Liver (tissue), 8 donors: ENCODE measurements at regions not wholly inside any gene's neighbourhood (a gene's known extent, or its start where the extent isn't known, plus 50 kb on each side); places are given as distances from the start of the nearest gene placed in this dataset.

ENCODE experiments used
- DNase-seq: peaks from one replicate; pipeline ENCODE4 v3.0.0-alpha.2; 2017; ENCODE audit warnings: low spot score
- H3K27ac ChIP-seq, 2 donors: one replicate each; pipeline ENCODE4 v1.7.0; 2013; ENCODE audit warnings: inconsistent platforms in 2 of 2, low read length in 2 of 2, control low read depth in 1 of 2, low read depth in 1 of 2, mild to moderate bottlenecking in 1 of 2
- H3K27me3 ChIP-seq, 4 donors: one replicate each; pipeline versions ENCODE4 v1.6.1 to v1.7.0; 2013; ENCODE audit warnings: low read length in 3 of 4, inconsistent platforms in 1 of 4, mild to moderate bottlenecking in 1 of 4, moderate library complexity in 1 of 4; ENCODE audit not compliant: control insufficient read depth in 4 of 4, insufficient read depth in 4 of 4
- H3K36me3 ChIP-seq, 4 donors: one replicate each; pipeline versions ENCODE4 v1.6.1 to v1.7.0; 2013; ENCODE audit warnings: low read length in 3 of 4, mild to moderate bottlenecking in 3 of 4, low read depth in 1 of 4, moderate library complexity in 1 of 4; ENCODE audit not compliant: control insufficient read depth in 4 of 4, insufficient read depth in 3 of 4
- H3K4me1 ChIP-seq, 4 donors: one replicate each; pipeline versions ENCODE4 v1.6.1 to v1.7.0; 2013; ENCODE audit warnings: low read length in 3 of 4, mild to moderate bottlenecking in 3 of 4, moderate library complexity in 1 of 4; ENCODE audit not compliant: control insufficient read depth in 4 of 4, insufficient read depth in 4 of 4
- H3K4me3 ChIP-seq, 3 donors: one replicate each; pipeline versions ENCODE4 v1.6.1 to v1.7.0; 2013; ENCODE audit warnings: low read length in 3 of 3, control low read depth in 1 of 3, low read depth in 1 of 3, mild to moderate bottlenecking in 1 of 3
- H3K9ac ChIP-seq, 2 donors: one replicate each; pipeline ENCODE4 v1.7.0; 2013; ENCODE audit warnings: low read length in 2 of 2, mild to moderate bottlenecking in 2 of 2, moderate library complexity in 2 of 2, control low read depth in 1 of 2, low read depth in 1 of 2
- H3K9me3 ChIP-seq, 4 donors: one replicate each; pipeline versions ENCODE4 v1.6.1 to v1.7.0; 2013; ENCODE audit warnings: low read length in 3 of 4; ENCODE audit not compliant: control insufficient read depth in 4 of 4
- ATF3 ChIP-seq: IDR thresholded peaks from 2 replicates; pipeline ENCODE4 v1.6.1; 2016; ENCODE audit warnings: antibody characterized with exemption
- CTCF ChIP-seq: fragments of 150-350 bp; IDR thresholded peaks from 2 replicates; pipeline ENCODE4 v1.5.1; 2017; ENCODE audit warnings: improper control_type of control experiment, low read depth, low read length; ENCODE audit not compliant: missing input control
- EGR1 ChIP-seq, 2 donors: IDR thresholded peaks; 2 replicates each; pipeline ENCODE4 v1.6.1; 2016 to 2018; ENCODE audit warnings: antibody characterized with exemption in 2 of 2, low read depth in 2 of 2
- FOXA1 ChIP-seq: IDR thresholded peaks from 2 replicates; pipeline ENCODE4 v1.6.1; 2016; ENCODE audit warnings: antibody characterized with exemption
- FOXA2 ChIP-seq: IDR thresholded peaks from 2 replicates; pipeline ENCODE4 v1.6.1; 2016; ENCODE audit warnings: antibody characterized with exemption
- GABPA ChIP-seq, 2 donors: IDR thresholded peaks in 1 of 2; conservative IDR thresholded peaks in 1 of 2; 2 replicates each; pipeline ENCODE4 v1.6.1; 2016; ENCODE audit warnings: antibody characterized with exemption in 2 of 2, mild to moderate bottlenecking in 1 of 2, moderate library complexity in 1 of 2
- HNF4A ChIP-seq, 2 donors: conservative IDR thresholded peaks; 2 replicates each; pipeline ENCODE4 v1.6.1; 2016; ENCODE audit warnings: antibody characterized with exemption in 2 of 2, mild to moderate bottlenecking in 2 of 2
- HNF4G ChIP-seq: IDR thresholded peaks from 2 replicates; pipeline ENCODE4 v1.6.1; 2016; ENCODE audit warnings: antibody characterized with exemption
- JUND ChIP-seq, 2 donors: IDR thresholded peaks; 2 replicates each; pipeline ENCODE4 v1.6.1; 2016; ENCODE audit warnings: antibody characterized with exemption in 2 of 2
- MAX ChIP-seq: IDR thresholded peaks from 2 replicates; pipeline ENCODE4 v1.6.1; 2016; ENCODE audit warnings: antibody characterized with exemption
- NR2F2 ChIP-seq: IDR thresholded peaks from 2 replicates; pipeline ENCODE4 v1.6.1; 2016; ENCODE audit warnings: antibody characterized with exemption
- RAD21 ChIP-seq, 2 donors: IDR thresholded peaks; 2 replicates each; pipeline ENCODE4 v1.6.1; 2016; ENCODE audit warnings: antibody characterized with exemption in 2 of 2, mild to moderate bottlenecking in 2 of 2
- REST ChIP-seq: IDR thresholded peaks from 2 replicates; pipeline ENCODE4 v1.6.1; 2016; ENCODE audit warnings: antibody characterized with exemption, mild to moderate bottlenecking
- RXRA ChIP-seq, 2 donors: IDR thresholded peaks; 2 replicates each; pipeline ENCODE4 v1.6.1; 2017 to 2018; ENCODE audit warnings: antibody characterized with exemption in 2 of 2, mild to moderate bottlenecking in 1 of 2
- SP1 ChIP-seq: IDR thresholded peaks from 2 replicates; pipeline ENCODE4 v1.6.1; 2018; ENCODE audit warnings: antibody characterized with exemption, mild to moderate bottlenecking
- TAF1 ChIP-seq: conservative IDR thresholded peaks from 2 replicates; pipeline ENCODE4 v1.6.1; 2016; ENCODE audit warnings: antibody characterized with exemption, mild to moderate bottlenecking
- YY1 ChIP-seq: IDR thresholded peaks from 2 replicates; pipeline ENCODE4 v1.6.1; 2016; ENCODE audit warnings: antibody characterized with exemption, mild to moderate bottlenecking
- ZBTB33 ChIP-seq: IDR thresholded peaks from 2 replicates; pipeline ENCODE4 v1.6.1; 2016; ENCODE audit warnings: antibody characterized with exemption
- WGBS: extraction: QIAGEN DNeasy Blood & Tissue Kit; methylation state at CpG from one replicate; pipeline ENCODE4 v1.1.7; 2013; 5-methylcytosine and 5-hydroxymethylcytosine counted together
- donor health status: healthy.
- donor health status: healthy.
- donor health status: healthy.
- donor health status: healthy.
- donor health status: healthy.

- no peak for DNase-seq
- Histone ChIP-seq H3K27me3 (no peaks in the 10 kb centered on the region), H3K4me3 (no peak overlapping the region), H3K36me3 (no peaks in the 10 kb centered on the region), H3K4me1 (no peaks in the 10 kb centered on the region), H3K27ac (no peak overlapping the region), H3K9ac (no peak overlapping the region), H3K9me3 (no peaks in the 10 kb centered on the region)
- TF ChIP-seq NR2F2 (no peak), FOXA2 (no peak), ATF3 (no peak), MAX (no peak), TAF1 (no peak), EGR1 (IDR thresholded peaks at IDR 0.05; ENCODE audit: low read depth in 2 of 2) (no peak), YY1 (no peak), RAD21 (IDR thresholded peaks at IDR 0.05) (no peak), RXRA (IDR thresholded peaks at IDR 0.05) (no peak), ZBTB33 (no peak), HNF4A (conservative IDR thresholded peaks at IDR 0.05) (no peak), JUND (IDR thresholded peaks at IDR 0.05) (no peak), GABPA (IDR thresholded peaks at IDR 0.05 in 1 of 2, conservative IDR thresholded peaks at IDR 0.05 in 1 of 2) (no peak), REST (no peak), SP1 (no peak), HNF4G (no peak), FOXA1 (no peak), CTCF (no peak)
- 76% methylated on average over 5 of the region's 5 CpGs for WGBS
These were observed 99.5 kb upstream of the CCDC85A start for GRCh38 chr2:56084111-56084901.
